ENCODE measurements at regions not wholly inside any gene's neighbourhood (a gene's known extent, or its start where the extent isn't known, plus 50 kb on each side); places are given as distances from the start of the nearest gene placed in this dataset. TPM values are rescaled to one million over a fixed set of nuclear protein-coding genes. Genes with fewer than 3 reads are reported as not detected.

DNA sequence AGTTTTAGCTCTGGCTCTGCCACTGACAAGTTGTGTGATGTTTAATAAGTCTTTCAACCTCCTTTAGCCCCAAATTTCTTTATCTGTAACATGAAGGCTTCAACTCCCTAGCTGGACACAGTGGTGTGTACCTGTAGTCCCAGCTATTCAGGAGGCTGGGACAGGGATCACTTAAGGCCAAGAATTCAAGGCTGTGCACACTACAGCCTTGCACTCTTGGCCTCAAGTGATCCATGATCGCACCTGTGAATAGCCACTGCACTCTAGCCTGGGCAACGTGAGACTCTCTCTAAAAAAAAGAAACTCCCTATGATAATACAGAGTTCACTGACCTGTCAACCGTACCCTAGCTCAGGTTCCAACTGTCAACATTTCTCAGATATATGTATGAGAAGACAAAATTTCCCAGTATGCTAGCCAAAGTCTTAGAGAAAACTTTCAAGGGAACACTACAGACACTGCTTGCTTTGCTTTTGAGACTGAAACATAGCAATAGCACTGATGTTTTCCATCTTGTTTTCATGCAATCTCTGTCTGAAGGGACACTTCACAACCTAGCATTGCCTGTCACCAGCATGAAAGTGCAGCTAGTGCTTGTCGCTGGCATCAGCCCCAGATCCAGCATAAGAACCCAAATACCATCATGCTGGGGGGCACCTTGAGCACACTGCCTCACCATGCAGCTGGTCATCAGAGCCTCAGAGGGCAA lies 51.6 kb upstream of the PTPN13 start:
- H3K9me3 ChIP-seq, result no peaks in the 10 kb centered on the region
- H3K27ac ChIP-seq, result no peak overlapping the region
- H3K27me3 ChIP-seq, result no peaks in the 10 kb centered on the region
- H3K4me3 ChIP-seq, result no peak overlapping the region
- 67 to 99% (median 88%) methylated on average over 4 of the region's 4 CpGs for WGBS, 3 donors
- no peaks in the 10 kb centered on the region for H3K36me3 ChIP-seq
- H3K4me1 ChIP-seq (ENCODE audit: insufficient read depth), result peaks cover 3% of the 10 kb centered on the region
- TF ChIP-seq POLR2A (IDR thresholded peaks at IDR 0.05), result no peak
- TF ChIP-seq EP300 (IDR thresholded peaks at IDR 0.05), result no peak
- TF ChIP-seq, protein P1, sequence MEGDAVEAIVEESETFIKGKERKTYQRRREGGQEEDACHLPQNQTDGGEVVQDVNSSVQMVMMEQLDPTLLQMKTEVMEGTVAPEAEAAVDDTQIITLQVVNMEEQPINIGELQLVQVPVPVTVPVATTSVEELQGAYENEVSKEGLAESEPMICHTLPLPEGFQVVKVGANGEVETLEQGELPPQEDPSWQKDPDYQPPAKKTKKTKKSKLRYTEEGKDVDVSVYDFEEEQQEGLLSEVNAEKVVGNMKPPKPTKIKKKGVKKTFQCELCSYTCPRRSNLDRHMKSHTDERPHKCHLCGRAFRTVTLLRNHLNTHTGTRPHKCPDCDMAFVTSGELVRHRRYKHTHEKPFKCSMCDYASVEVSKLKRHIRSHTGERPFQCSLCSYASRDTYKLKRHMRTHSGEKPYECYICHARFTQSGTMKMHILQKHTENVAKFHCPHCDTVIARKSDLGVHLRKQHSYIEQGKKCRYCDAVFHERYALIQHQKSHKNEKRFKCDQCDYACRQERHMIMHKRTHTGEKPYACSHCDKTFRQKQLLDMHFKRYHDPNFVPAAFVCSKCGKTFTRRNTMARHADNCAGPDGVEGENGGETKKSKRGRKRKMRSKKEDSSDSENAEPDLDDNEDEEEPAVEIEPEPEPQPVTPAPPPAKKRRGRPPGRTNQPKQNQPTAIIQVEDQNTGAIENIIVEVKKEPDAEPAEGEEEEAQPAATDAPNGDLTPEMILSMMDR (IDR thresholded peaks at IDR 0.05), result no peak
- no peak for DNase-seq
- intact Hi-C loops (cut with DNase I), result no loop called here

DNA sequence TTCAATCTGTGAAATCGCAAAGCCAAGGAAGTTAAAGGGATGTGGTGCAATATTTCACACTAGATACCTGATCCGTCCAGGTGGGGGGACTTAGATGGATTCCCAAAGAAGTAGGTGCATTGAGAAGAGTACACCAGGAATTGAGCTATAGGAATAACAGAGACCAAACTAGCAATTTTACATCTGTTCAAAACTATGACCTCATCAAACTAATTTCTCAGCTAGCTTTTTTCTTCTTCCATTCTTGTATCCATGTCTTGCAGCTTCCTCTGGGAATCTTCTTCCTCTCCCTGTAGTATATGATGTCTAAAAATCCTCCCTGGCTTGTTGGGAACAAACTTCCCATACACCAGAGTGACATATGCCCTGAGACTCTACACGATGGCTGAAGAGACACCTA lies 51.0 kb upstream of the PTPN13 start:
- Histone ChIP-seq H3K4me1 (ENCODE audit: insufficient read depth) (peaks cover 3% of the 10 kb centered on the region), H3K9me3 (no peaks in the 10 kb centered on the region), H3K27me3 (no peaks in the 10 kb centered on the region), H3K4me3 (no peak overlapping the region), H3K27ac (no peak overlapping the region), H3K36me3 (no peaks in the 10 kb centered on the region)
- DNase-seq, result no peak
- TF ChIP-seq, protein P1 (IDR thresholded peaks at IDR 0.05), result no peak
- TF ChIP-seq EP300 (IDR thresholded peaks at IDR 0.05) (no peak), POLR2A (IDR thresholded peaks at IDR 0.05) (no peak)
- intact Hi-C loops (cut with DNase I), result no loop called here
- 68 to 73% (median 69%) methylated on average over 3 of the region's 3 CpGs for WGBS, 3 donors

GRCh38 chr4:86543560-86544309 lies 50.4 kb upstream of the PTPN13 start:
- TF ChIP-seq EP300 (IDR thresholded peaks at IDR 0.05) (no peak), POLR2A (IDR thresholded peaks at IDR 0.05) (no peak)
- TF ChIP-seq, protein P1 (IDR thresholded peaks at IDR 0.05), result no peak
- H3K4me1 ChIP-seq (ENCODE audit: insufficient read depth), result peaks cover 3% of the 10 kb centered on the region
- 5 to 9% (median 7%) methylated on average over 2 of the region's 2 CpGs for WGBS, 3 donors
- intact Hi-C loops (cut with DNase I), result no loop called here
- H3K27ac ChIP-seq, result no peak overlapping the region
- no peak overlapping the region for H3K4me3 ChIP-seq
- no peaks in the 10 kb centered on the region for H3K27me3 ChIP-seq
- H3K9me3 ChIP-seq, result no peaks in the 10 kb centered on the region
- H3K36me3 ChIP-seq, result no peaks in the 10 kb centered on the region
- DNase-seq, result no peak

- intact Hi-C loops (cut with DNase I), result no loop called here
- DNase-seq, result no peak
- no peaks in the 10 kb centered on the region for H3K9me3 ChIP-seq
- 9 to 51% (median 49%) methylated on average over 2 of the region's 2 CpGs for WGBS, 3 donors
- TF ChIP-seq POLR2A (IDR thresholded peaks at IDR 0.05) (no peak), EP300 (IDR thresholded peaks at IDR 0.05) (no peak)
- TF ChIP-seq, protein P1 (IDR thresholded peaks at IDR 0.05), result no peak
- no peaks in the 10 kb centered on the region for H3K36me3 ChIP-seq
- H3K27ac ChIP-seq, result no peak overlapping the region
- H3K27me3 ChIP-seq, result no peaks in the 10 kb centered on the region
- H3K4me3 ChIP-seq, result no peak overlapping the region
- peaks cover 3% of the 10 kb centered on the region for H3K4me1 ChIP-seq (ENCODE audit: insufficient read depth)
These were observed 49.7 kb upstream of the PTPN13 start for GRCh38 chr4:86544310-86544966.

Small RNAs in the stretch of these regions (microRNA-seq; reads per million reads assigned to microRNA genes)
- 0 to 0.36 (median 0.32) reads per million in 3 donors for gene MIR4452

Small RNAs in the stretch of these regions (small RNA-seq; reads per million reads assigned to genes)
- not detected for gene MIR4452
